Mucosa of stomach (tissue), 1 donor: ENCODE measurements at regions not wholly inside any gene's neighbourhood (a gene's known extent, or its start where the extent isn't known, plus 50 kb on each side); places are given as distances from the start of the nearest gene placed in this dataset.

Experiments
- H3K27me3 ChIP-seq: one replicate; pipeline ENCODE4 v1.7.0; 2013; ENCODE audit warnings: mild to moderate bottlenecking, low read length; ENCODE audit not compliant: control insufficient read depth, insufficient read depth
- H3K36me3 ChIP-seq: one replicate; pipeline ENCODE4 v1.7.0; 2013; ENCODE audit warnings: low read length; ENCODE audit not compliant: control insufficient read depth, insufficient read depth
- H3K4me1 ChIP-seq: one replicate; pipeline ENCODE4 v1.7.0; 2013; ENCODE audit warnings: mild to moderate bottlenecking, low read length; ENCODE audit not compliant: control insufficient read depth, insufficient read depth
- H3K4me3 ChIP-seq: one replicate; pipeline ENCODE4 v1.7.0; 2013; ENCODE audit warnings: low read length
- H3K9ac ChIP-seq: one replicate; pipeline ENCODE4 v1.7.0; 2013; ENCODE audit warnings: mild to moderate bottlenecking, low read length, moderate library complexity
- H3K9me3 ChIP-seq: one replicate; pipeline ENCODE4 v1.7.0; 2013; ENCODE audit warnings: mild to moderate bottlenecking, low read length, moderate library complexity; ENCODE audit not compliant: control insufficient read depth
- donor health status: Pancreatic carcinoma.

DNA sequence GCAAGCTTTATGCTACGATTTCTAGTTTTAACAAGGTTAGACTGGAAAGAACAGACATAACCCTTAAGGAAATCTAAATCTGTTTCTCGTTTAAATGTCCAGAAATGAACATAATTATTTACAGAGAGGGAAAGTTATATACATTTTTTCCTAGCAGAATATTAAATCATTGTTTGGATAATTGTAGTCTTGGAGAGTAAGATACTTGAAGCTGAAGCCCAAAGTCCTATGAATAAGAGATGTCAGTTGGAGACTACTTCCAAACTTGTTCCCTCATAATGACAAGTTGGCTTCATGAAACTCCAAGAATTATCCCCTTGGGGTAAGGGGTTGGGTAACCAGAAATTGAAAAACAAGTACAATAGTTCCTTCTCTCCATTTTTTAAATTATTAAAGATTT is 911.1 kb upstream of the MAN1A1 start:
- Histone ChIP-seq H3K36me3 (no peaks in the 10 kb centered on the region), H3K9me3 (no peaks in the 10 kb centered on the region), H3K4me3 (no peak overlapping the region), H3K9ac (no peak overlapping the region), H3K4me1 (no peaks in the 10 kb centered on the region), H3K27me3 (no peaks in the 10 kb centered on the region)

- no peaks in the 10 kb centered on the region for H3K9me3 ChIP-seq
These were observed 905.1 kb upstream of the MAN1A1 start for GRCh38 chr6:120254651-120255050.

GRCh38 chr6:120248451-120248850 is 898.9 kb upstream of the MAN1A1 start:
- H3K36me3 ChIP-seq = no peaks in the 10 kb centered on the region
- H3K9me3 ChIP-seq = no peaks in the 10 kb centered on the region
- no peaks in the 10 kb centered on the region for H3K27me3 ChIP-seq
- H3K9ac ChIP-seq = no peak overlapping the region
- no peaks in the 10 kb centered on the region for H3K4me1 ChIP-seq
- H3K4me3 ChIP-seq = no peak overlapping the region

More at GRCh38 chr6:120254651-120255050, 905.1 kb upstream of the MAN1A1 start:
- Histone ChIP-seq H3K36me3 (no peaks in the 10 kb centered on the region), H3K9ac (no peak overlapping the region), H3K27me3 (no peaks in the 10 kb centered on the region), H3K4me3 (no peak overlapping the region), H3K4me1 (no peaks in the 10 kb centered on the region)

DNA sequence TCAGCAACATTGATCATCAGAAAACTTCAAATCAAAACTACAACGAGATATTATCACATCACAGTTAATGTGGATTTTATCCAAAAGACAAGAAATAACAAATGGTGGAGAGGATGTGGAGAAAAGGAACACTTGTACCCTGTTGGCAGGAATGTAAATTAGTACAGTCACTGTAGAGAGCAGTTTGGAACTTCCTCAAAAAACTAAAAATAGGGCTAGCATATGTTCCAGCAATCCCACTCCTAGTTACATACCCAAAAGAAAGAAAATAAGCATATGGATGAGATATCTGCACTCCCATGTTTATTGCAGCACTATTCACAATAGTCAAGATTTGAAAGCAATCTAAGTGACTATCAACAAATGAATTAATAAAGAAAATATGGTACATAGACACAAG is 887.7 kb upstream of the MAN1A1 start:
- H3K4me3 ChIP-seq = no peak overlapping the region
- no peaks in the 10 kb centered on the region for H3K36me3 ChIP-seq

DNA sequence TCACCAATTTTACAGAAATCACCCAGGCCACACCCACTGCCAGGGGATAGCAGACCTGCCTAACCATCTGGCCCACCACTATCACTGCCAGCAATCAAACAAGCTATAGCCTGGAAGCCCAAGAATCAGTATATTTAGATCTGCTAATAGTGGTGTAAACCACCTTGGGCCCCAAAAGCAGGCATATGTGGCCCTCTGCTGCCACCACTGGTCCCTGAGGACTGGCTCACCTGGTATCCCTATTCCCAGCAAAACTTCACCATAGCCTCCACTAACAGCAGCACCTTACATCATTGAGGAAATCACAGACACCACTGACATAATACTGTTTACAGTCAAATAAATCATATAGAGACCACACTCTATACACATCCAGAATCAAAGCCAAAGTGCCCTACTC is 880.4 kb upstream of the MAN1A1 start:
- H3K4me1 ChIP-seq = no peaks in the 10 kb centered on the region
- no peaks in the 10 kb centered on the region for H3K9me3 ChIP-seq
- no peak overlapping the region for H3K4me3 ChIP-seq
- no peaks in the 10 kb centered on the region for H3K36me3 ChIP-seq
- H3K9ac ChIP-seq = no peak overlapping the region
- H3K27me3 ChIP-seq = no peaks in the 10 kb centered on the region

More for the DNA sequence above, 887.7 kb upstream of the MAN1A1 start:
- no peaks in the 10 kb centered on the region for H3K4me1 ChIP-seq
- no peak overlapping the region for H3K9ac ChIP-seq
- no peaks in the 10 kb centered on the region for H3K27me3 ChIP-seq
- no peaks in the 10 kb centered on the region for H3K9me3 ChIP-seq

- Histone ChIP-seq H3K9me3 (no peaks in the 10 kb centered on the region), H3K36me3 (no peaks in the 10 kb centered on the region), H3K4me1 (no peaks in the 10 kb centered on the region), H3K4me3 (no peak overlapping the region), H3K9ac (no peak overlapping the region), H3K27me3 (no peaks in the 10 kb centered on the region)
These were observed 878.7 kb upstream of the MAN1A1 start for GRCh38 chr6:120228297-120228696.

GRCh38 chr6:120219339-120219738 is 869.8 kb upstream of the MAN1A1 start:
- H3K36me3 ChIP-seq = no peaks in the 10 kb centered on the region
- H3K4me3 ChIP-seq = no peak overlapping the region
- H3K9me3 ChIP-seq = no peaks in the 10 kb centered on the region
- no peak overlapping the region for H3K9ac ChIP-seq
- no peaks in the 10 kb centered on the region for H3K4me1 ChIP-seq
- no peaks in the 10 kb centered on the region for H3K27me3 ChIP-seq

GRCh38 chr6:120214088-120214499 is 864.5 kb upstream of the MAN1A1 start:
- Histone ChIP-seq H3K9me3 (no peaks in the 10 kb centered on the region), H3K4me3 (no peak overlapping the region), H3K4me1 (peaks cover 8% of the 10 kb centered on the region), H3K36me3 (no peaks in the 10 kb centered on the region), H3K9ac (no peak overlapping the region), H3K27me3 (no peaks in the 10 kb centered on the region)

DNA sequence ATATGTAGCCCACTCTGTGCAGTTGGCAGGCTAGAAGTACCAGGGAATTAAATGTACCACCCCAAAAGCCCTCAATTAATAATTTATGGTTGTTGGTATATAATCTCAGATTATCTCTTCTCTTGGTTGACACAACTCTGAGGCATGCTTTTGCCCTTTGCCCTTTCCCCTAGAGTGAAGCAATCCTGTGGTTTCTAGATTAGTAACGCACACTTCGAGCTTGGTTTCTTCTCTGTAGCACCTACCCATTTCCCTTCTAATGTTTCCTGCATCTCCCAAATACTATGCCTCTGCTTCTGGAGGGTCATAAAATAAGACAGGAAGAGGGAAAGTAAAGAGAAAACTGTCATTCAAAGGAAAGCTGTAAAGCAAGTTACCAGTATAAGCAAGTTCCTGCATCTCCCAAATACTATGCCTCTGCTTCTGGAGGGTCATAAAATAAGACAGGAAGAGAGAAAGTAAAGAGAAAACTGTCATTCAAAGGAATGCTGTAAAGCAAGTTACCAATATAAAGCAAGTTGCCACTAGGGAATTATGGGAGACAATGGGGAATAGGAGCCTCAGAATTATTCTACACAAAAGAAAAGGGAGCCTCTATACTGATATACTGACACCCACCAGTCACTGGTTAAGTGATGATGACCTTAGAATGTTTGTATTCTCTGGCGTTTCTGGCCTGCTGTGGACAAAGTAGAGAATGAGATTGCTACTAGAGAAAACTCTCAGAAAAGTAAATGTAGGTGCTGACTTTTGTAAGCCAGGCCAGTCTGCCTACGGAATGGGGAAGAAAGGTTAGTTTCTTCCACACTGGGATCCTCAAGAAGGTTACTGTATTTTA is 862.6 kb upstream of the MAN1A1 start:
- Histone ChIP-seq H3K27me3 (no peaks in the 10 kb centered on the region), H3K9ac (no peak overlapping the region), H3K9me3 (no peaks in the 10 kb centered on the region), H3K4me1 (peaks cover 8% of the 10 kb centered on the region), H3K4me3 (no peak overlapping the region), H3K36me3 (no peaks in the 10 kb centered on the region)

- H3K4me1 ChIP-seq = no peaks in the 10 kb centered on the region
- H3K27me3 ChIP-seq = no peaks in the 10 kb centered on the region
- H3K9me3 ChIP-seq = no peaks in the 10 kb centered on the region
- H3K36me3 ChIP-seq = no peaks in the 10 kb centered on the region
- no peak overlapping the region for H3K4me3 ChIP-seq
- H3K9ac ChIP-seq = no peak overlapping the region
These were observed 853.3 kb upstream of the MAN1A1 start for GRCh38 chr6:120202878-120203277.

GRCh38 chr6:120200853-120201252 is 851.3 kb upstream of the MAN1A1 start:
- Histone ChIP-seq H3K27me3 (no peaks in the 10 kb centered on the region), H3K4me3 (no peak overlapping the region), H3K9ac (no peak overlapping the region), H3K9me3 (no peaks in the 10 kb centered on the region), H3K36me3 (no peaks in the 10 kb centered on the region), H3K4me1 (no peaks in the 10 kb centered on the region)

DNA sequence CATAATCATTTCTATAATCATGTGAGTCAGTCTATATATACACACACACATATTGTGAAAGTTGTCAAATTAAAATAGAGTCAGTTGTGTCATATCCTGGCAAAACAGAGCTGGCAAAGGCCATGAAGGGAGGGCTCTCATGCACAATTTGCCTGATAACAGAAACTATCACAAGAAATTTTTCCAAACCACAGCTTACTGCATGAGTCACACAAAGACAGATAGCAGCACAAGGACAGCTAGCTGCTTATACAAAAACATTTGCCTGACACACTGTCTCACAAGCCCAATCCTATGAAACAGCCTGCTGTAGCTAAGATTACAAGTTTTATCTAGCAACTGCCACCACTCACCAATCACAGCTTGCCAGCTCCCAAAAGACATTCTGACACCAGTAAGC is 848.5 kb upstream of the MAN1A1 start:
- Histone ChIP-seq H3K36me3 (no peaks in the 10 kb centered on the region), H3K27me3 (no peaks in the 10 kb centered on the region), H3K4me1 (no peaks in the 10 kb centered on the region), H3K4me3 (no peak overlapping the region), H3K9ac (no peak overlapping the region), H3K9me3 (no peaks in the 10 kb centered on the region)
